NCI-H226 (cell line): ENCODE measurements at regions not wholly inside any gene's neighbourhood (a gene's known extent, or its start where the extent isn't known, plus 50 kb on each side); places are given as distances from the start of the nearest gene placed in this dataset.

Experiments
- DNase-seq: peaks from one replicate; pipeline ENCODE4 v3.0.0-alpha.2; 2015

DNA sequence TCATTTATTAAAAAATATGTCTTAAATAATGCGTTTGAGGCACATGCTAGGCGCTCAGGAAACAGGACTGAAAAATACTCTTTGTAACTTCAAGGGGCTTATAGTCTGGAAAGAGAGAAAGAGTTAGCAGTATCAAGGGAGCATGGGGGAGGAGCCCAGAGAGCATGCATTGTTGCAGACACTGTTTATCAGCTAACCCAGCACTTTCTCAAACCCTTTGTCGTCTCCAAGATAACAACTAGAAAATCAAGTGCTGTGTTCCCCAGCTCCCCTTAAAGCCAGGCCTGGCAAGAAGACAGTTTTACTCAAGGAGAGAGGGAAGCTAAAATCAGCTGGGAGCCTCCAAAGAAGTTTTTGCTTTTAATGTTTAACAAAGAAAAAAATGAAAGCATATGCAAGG is 98.4 kb downstream of the PERP start:
- no peak for DNase-seq

DNA sequence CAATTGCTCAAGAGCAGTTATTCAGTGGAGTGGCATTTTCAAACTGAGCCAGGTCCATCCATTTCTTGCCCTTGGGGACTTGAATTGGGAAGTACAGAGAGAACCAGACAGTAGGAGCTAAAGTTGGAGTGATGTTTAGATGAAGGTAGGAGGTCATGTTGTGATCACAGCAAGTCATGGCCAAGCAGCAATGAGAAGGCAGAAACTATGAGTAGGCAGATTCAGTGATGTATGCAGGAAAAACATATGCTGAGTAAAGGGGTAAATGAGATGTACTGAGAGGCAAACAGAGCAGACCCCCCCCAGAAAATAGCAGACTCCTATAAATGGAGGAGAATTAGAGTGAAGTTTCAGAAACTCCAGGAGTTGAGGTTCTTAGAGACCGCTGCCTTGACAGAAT is 95.8 kb downstream of the PERP start:
- no peak for DNase-seq

DNA sequence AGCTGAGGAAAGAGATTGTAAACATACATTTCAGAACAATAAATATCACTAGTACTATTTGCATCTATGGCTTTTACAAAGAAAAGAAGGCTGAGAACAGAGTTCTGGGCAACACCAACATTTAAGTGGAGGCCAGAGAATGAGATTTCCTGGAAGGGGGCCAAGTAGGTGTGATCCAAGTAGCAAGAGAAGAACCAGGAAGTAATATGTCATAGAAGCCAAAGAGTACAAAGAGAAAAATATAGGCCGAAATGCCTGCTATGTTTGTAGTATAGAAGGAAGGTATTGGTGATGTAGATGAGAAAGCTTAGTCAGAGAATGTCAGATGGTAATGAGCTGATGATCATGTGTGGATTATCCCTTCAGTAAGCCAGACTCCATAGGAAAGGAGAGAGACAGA is 94.5 kb downstream of the PERP start:
- no peak for DNase-seq

DNA sequence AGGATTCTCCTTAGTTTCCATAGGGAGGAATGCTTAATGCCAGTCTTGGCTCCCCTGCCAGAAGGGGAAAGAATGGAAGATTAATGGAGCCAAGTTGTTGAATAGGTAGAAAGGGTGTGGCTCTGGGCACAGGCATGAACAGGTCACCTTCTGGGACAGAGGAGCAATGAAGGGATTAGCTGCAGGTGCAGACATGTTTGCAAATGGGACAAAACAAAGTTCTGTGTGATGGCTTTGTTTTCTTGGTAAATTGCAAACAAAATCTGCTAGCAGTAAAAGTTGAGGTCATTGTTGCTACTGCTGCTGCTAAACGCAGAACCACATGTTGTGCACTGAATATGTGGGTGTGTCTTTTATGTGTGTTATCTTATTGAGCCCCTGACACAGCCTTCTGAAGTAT is 93.3 kb downstream of the PERP start:
- DNase-seq = no peak

DNA sequence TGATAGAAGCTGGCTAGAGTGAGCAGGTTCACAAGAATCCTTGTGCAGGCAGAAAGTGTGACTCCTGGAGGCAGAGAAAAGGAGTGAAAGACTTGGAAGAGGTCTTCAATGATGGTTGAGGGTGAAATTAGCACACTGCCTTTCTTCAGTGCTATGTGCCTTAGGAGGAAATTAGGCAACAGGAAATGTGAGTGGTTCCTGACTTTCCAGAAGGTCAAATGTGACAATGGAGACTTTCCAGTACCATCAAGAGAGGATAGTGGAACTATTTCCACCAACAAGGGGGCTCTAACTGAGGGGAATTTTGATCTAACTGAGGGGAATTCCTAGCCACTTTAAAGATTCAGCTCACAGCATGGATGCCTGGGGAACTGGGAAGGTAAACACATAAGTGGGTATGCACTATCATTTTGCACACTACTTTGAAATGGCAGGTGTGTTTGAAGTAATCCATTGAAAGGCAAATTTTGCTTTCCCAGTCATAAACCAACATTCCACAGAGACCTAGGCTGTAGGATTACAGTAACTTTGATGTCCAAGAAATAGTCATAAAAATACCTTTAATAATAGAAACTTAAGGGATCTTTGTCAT is 90.0 kb downstream of the PERP start:
- no peak for DNase-seq

DNA sequence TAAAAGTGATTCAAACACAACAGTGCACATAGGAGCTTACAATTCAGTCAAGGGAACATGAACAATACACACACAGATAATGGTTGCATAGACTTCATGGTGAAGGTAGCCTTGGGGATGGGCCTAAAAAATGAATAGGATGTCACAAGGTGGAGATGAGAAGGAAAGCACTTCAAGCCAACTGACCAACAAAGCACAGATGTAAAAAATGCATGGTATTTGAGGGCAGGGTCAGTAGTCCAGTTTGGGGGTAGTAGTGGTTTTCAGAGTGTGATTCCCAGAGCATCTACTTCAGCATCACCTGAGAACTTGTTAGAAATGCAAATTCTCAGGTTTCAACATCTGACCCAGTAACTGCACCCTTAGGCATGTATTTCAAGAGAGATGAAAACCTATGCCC is 88.9 kb downstream of the PERP start:
- no peak for DNase-seq

DNA sequence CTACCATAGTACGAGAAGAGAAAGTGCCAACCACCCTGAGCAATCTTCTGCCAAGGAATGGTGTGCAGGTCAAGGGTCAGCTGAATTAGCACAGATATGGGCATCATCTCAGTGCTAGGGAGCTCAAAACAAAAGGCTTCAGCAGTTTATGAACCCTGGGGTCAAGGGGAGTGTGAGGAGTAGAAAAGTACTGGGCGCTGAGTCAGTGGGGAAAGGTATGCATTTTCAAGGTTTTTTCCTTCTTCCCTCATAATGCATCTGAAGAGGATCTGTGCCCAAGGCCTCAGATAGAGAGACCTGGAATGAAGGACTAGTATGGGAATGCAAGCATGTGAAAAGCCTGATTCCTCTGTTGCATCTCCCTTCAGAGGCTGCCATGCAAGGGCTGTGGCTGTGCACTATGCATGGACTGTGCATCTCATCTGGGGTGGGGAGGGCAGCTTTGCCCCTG is 81.7 kb downstream of the PERP start:
- DNase-seq = peak; percentile 79

DNA sequence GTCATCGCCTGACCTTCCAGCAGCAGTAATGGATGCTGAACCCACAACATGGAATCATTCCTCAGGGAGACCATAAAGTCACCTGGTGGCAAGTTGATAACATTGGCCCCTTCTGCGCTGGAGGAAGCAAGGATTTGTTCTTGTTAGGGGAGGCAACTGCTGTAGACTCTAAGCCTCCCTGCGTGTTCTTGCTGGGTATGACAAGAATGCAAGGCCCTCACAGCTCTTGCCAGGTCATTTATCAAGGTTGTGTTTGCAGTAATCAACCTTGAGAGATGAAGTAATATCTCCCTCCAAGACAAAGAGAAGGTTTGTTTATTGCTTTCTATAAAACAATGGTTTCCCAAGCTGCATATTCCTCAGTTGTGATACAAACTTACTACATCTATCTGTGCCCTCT is 80.9 kb downstream of the PERP start:
- peak; percentile 78 for DNase-seq

DNA sequence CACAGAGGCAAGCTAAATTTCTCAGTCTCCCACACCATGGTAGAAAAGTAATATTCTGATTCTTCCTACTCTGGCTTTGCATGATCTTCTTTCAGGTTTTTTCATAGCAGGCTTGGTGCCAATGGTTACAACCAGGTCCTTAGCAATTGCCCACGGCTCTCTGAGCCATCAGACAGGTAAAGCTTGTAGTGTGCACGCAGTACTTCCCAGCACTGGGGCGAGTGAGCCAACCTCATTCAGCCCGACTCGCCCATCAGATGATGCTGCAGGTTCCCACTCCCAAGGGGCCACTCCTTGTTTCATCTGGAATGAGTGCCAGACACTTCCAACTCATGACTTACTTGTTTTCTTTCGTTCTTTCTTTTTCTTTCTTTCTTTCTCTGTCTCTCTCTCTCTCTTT is 78.3 kb downstream of the PERP start:
- no peak for DNase-seq

DNA sequence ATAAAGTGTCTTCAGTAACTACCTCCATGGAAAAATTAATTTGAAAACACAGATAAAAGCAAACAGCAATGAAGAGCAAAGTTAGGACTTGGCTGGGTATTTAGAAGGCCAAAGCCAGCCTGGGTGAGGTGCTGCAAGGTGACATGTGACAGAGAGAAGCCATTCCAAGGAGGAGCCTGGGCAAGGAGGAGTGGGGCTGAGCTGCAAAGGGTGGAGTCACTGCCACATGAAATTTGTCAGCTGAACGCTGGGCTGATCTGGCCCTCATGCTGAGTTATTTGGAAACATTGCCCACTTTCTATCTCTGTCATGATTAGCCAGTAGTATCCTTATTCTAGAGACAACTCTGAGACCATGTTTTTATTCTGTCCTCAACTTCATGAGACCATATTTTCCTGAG is 76.3 kb downstream of the PERP start:
- no peak for DNase-seq

DNA sequence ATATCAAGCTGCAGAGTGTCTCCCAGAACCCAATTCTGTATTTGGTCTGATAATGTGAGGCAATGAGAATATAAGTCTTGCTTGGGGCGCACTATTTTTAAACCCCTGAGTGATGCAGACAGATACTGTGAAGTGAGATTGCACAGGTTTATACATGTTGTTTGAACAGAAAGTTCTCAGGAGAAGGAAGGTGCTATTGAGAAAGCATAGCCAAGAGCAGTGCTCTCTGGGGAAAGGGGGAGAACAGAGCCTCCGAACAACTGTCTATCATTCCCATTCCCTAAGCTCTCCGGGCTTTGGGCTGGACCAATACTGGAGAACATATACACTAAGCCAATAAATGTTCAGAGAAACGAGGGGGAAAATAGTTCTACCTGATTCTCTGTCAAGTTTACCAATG is 75.8 kb downstream of the PERP start:
- no peak for DNase-seq

DNA sequence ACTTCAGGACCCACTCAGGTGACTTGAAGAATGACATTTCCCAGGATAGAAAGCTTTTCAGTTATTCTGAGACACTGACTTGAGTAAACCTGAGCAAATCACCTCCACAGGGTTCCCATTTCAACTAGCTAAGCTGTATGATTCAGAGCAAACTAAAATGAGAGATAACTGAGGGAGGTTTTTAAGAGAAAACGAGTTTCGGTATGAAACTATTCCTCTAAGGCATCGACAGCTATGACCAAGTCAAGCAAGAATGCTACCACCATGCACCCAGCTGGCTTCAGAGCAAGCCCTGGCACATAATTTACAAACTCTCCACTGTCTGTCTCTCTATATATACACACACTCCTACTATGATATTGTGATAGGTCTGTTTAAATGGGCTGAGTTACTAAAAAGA is 75.4 kb downstream of the PERP start:
- peak; percentile 57 for DNase-seq

DNA sequence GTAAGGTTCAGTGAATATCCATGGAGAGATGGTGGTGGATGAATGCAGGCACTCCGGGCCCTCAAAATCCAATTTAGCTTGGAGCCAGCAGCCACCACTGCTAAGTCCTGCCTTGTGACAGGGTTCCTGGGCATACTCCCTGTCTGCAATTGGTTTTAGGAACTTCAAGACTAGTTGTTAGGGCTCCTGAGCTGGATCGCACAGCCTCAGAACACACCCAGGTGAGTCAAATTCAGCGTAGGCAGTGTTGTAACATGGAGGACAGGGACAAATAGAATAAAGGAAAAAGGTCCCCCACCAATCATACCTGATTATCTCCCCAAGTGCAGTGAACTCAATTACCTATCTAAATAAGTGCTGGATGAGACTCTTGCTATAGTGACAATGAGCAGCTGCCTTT is 74.6 kb downstream of the PERP start:
- no peak for DNase-seq

DNA sequence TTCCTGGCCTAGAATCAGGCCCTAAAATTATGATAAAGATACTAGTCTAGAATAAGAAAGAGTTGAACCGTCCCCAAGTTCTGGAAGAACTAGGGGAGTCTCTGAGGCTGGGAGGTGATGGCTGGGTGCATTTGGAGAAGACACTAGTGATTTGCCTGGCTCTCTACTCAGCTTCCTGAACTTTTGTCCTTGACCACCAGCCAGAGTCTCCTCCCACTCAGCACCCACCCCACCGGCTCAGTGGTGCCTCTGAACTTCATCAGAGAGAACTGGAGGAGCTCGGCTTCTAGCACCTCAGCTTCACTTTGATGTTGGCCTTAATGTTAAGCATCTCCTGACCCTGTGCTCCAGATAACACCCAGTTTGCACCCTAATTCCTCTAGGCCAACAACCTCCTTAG is 73.0 kb downstream of the PERP start:
- no peak for DNase-seq

DNA sequence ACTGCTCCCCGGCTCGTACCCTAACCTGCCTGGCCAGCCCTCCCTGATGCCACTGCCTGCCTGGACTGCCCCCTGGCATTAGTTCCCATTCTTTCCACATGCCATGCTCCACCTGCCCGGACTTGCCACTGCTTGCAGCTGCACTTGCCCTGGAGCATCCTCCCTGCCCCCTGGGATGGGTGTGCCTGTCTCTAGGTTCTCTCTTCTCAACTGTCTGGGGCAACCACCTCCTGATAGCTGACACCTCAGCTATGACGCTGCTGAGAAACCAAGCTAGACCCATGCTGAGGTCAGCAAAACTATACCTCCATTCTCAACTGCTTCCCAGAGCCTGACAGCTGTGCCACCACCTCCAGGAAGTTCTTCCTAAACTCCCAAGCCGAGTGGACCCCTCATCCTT is 72.1 kb downstream of the PERP start:
- no peak for DNase-seq

DNA sequence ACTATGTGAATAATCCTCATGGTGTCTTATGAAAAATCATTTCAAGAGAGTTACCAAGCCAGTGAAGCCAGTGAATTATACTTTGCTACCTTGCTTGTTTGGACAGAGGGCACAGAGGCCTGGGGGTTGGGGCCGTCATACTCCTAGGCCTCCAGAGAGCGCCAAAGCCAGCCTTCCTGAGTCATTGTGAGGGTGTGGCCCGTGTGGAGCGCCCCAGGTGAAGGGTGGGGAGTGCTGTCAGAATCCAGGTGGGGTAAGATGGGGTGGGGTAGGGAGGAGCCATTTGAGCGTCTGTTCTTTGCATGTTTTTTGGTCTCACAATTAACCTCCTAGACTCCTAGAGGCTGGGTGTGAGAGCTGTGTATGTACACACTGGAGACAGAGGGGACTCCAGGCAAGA is 71.1 kb downstream of the PERP start:
- no peak for DNase-seq

DNA sequence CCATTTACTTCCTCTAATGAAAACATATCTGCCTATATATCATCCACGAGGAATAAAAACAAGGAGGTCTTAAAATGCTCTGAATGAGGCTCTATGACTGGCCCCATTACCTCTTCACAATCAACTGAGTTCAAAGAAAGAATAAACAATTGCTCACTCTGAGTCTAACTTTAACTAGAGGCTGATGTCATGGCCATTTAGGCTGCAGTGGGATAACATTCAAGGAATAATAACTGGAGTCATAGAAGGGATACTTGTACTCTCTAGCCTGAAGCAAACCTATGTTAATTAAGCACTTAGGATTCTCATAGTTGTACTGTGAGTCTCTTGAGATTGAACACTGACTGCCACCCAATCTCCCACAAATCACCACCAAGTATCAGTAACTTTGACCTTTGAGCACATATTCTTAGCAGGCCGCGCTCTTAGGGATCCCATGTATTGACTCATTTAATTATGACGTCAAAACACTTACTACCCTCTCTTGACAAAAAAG is 70.2 kb downstream of the PERP start:
- DNase-seq = no peak

DNA sequence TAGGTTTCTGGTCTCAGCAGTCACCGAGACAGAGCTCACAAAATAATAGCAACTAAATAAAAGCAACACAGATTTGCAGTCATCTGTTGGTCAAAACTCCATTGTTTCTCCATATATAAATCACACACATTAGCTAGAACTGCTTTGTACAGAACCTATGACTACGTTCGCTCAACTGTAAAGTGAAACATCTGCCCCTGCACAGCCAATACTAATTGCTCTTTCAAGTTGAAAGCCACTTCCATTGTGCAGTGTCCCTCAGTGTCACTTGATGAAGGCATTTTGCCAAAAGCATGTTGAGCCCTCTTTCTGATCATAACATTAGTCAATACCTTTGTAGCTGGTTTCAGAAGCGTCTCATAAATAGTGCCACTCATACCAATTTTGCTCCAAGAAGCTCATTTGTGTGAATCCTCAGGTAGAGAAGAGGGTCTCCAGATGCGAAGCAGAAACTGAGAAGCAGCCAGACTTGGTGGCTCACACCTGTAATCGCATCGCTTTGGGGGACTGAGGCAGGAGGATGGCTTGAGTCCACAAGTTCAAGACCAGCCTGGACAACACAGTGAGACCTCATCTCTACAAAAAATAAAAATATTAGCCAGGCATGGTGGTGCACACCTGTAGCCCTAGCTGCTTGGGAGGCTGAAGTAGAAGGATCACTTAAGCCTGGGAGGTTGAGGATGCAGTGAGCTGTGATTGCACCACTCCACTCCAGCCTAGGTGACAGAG is 68.9 kb downstream of the PERP start:
- no peak for DNase-seq
